Pancreas (tissue), 10 donors: ENCODE measurements at regions not wholly inside any gene's neighbourhood (a gene's known extent, or its start where the extent isn't known, plus 50 kb on each side); places are given as distances from the start of the nearest gene placed in this dataset.
"Not testable (repeated sequence)": the region's sequence is repeated elsewhere in the genome, so short reads cannot be mapped to it uniquely, and the experiment has no call there.

Experiments used
- ATAC-seq, 4 donors: fragments of 200-7000 bp; cut with Tn5 transposase; one replicate each; pipeline versions ENCODE4 v1.8.0 to v1.9.1; 2020; ENCODE audit warnings: mild to moderate bottlenecking in 4 of 4, moderate library complexity in 4 of 4
- DNase-seq, 6 donors: peaks; one replicate each; pipeline ENCODE4 v3.0.0-alpha.2; 2020
- FAIRE-seq: peaks from 2 replicates; lab custom pipeline; 2012; peaks lifted over from hg19 to GRCh38; lab: Jason Lieb, UNC
- H3K27ac ChIP-seq, 4 donors: fragments of 200-600 bp; sonication (generic); 1 replicate in 3 of 4; 2 replicates in 1 of 4; pipeline versions ENCODE4 v1.5.0 to v1.8.0; 2020
- H3K27me3 ChIP-seq, 4 donors: fragments of 200-600 bp; one replicate each; pipeline ENCODE4 v1.8.0; 2021
- H3K36me3 ChIP-seq, 3 donors: fragments of 200-600 bp; sonication (generic) in 1 of 3; one replicate each; pipeline versions ENCODE4 v1.5.0 to v1.8.0; 2020 to 2021
- H3K4me1 ChIP-seq, 3 donors: fragments of 200-600 bp; one replicate each; pipeline ENCODE4 v1.8.0; 2021
- H3K4me3 ChIP-seq, 4 donors: fragments of 200-600 bp; sonication (generic) in 2 of 4; one replicate each; pipeline versions ENCODE4 v1.5.0 to v1.8.0; 2020 to 2021
- H3K9me3 ChIP-seq, 4 donors: fragments of 200-600 bp; one replicate each; pipeline ENCODE4 v1.8.0; 2021
- WGBS, 2 donors: extraction: QIAGEN DNeasy Blood & Tissue Kit; methylation state at CpG; one replicate each; pipeline ENCODE4 v1.1.7; 2013; 5-methylcytosine and 5-hydroxymethylcytosine counted together
- intact Hi-C, 3 donors: fragments of 100-400 bp; cut with DNase I; formaldehyde crosslinking; loops; one replicate each; pipeline versions ENCODE4 v1.11.1 to v1.14.2; 2022
- TF ChIP-seq, protein P1 (sequence below), 4 donors: fragments of 200-600 bp; sonication (generic) in 3 of 4; IDR thresholded peaks; one replicate each; pipeline versions ENCODE4 v1.5.0 to v1.8.0; 2021; ENCODE audit warnings: antibody characterized with exemption in 4 of 4
- donor health status: healthy with polysubstance abuse.
- donor health status: DM: no; HTN: no; CAD: no; lungs with moderate emphysema.
- donor health status: DM: no; HTN: no; CAD: no.
- donor health status: control.
- donor health status: control.
- donor health status: Bipolar disorder and iron deficiency.
- donor health status: DM: yes; HTN: yes; CAD: no.
- donor health status: DM: no; HTN: no; CAD: no.
- donor health status: DM: no; HTN: no; CAD: no.
- donor health status: DM: yes; HTN: yes; CAD: no.

DNA sequence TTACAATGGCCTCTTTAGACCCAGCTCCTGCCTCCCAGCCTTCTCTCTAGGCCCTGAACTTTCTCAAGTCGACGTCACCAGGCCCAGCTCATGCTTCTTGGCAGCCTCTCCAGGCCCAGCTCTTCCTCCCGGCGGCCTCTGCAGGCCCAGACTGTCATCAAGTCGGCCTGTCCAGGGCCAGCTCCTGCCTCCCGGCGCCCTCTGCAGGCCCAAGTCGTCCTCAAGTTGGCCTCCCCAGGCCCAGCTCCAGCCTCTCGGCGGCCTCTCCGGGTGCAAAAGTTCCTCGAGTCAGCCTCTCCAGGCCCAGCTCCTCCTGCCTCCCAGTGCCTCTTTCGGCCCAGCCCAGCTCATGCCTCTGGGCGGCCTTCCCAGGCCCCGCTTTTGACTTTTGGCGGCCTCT, 158.1 kb upstream of the CDK13 start:
- 90 to 93% methylated on average over 10 to 16 of the region's 16 CpGs for WGBS, 2 donors
- intact Hi-C loops, ATAC-seq, H3K27me3 ChIP-seq, H3K4me1 ChIP-seq, H3K9me3 ChIP-seq, H3K27ac ChIP-seq, FAIRE-seq, H3K36me3 ChIP-seq, DNase-seq, H3K4me3 ChIP-seq: not testable (repeated sequence)

DNA sequence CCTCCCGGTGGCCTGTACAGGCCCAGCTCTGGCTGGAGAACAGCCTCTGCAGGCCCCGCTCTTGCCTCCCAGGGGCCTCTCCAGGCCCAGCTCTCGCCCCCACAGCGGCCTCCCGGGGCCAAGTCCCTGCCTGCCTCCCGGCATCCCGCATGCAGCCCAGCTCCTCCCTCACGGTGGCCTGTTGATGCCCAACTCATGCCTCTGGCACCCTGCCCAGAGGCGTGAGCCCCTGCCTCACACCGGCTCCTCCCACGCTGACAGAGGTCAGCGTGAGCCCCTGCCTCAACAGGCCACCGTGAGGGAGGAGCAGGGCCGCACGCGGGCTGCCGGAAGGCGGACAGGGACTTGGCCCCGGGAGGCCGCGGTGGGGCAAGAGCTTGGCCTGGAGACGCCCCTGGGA, 157.0 kb upstream of the CDK13 start:
- WGBS, 2 donors, result 96 to 97% methylated on average over 18 to 22 of the region's 22 CpGs
- H3K36me3 ChIP-seq, H3K4me3 ChIP-seq, ATAC-seq, FAIRE-seq, H3K27ac ChIP-seq, H3K4me1 ChIP-seq, H3K9me3 ChIP-seq, intact Hi-C loops, H3K27me3 ChIP-seq: not testable (repeated sequence)
- peak in 1 of 6 donors; percentile 63 for DNase-seq

DNA sequence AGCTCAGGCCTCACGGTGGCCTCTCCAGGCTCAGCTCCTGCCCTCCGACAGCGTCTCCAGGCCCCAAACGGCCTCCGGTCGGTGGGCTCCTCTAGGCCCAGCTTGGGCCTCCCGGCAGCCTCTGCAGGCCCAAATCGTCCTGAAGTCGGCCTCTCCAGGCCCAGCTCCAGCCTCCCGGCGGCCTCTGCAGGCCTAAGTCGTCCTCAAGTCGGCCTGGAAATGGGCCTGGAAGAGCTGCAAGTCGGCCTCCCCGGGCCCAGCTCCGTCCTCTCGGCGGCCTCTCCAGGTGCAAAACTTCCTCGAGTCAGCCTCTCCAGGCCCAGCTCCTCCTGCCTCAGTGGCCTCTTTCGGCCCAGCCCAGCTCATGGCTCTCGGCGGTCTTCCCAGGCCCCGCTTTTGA, 156.2 kb upstream of the CDK13 start:
- WGBS, 2 donors, result 92 to 97% methylated on average over 15 to 23 of the region's 23 CpGs

DNA sequence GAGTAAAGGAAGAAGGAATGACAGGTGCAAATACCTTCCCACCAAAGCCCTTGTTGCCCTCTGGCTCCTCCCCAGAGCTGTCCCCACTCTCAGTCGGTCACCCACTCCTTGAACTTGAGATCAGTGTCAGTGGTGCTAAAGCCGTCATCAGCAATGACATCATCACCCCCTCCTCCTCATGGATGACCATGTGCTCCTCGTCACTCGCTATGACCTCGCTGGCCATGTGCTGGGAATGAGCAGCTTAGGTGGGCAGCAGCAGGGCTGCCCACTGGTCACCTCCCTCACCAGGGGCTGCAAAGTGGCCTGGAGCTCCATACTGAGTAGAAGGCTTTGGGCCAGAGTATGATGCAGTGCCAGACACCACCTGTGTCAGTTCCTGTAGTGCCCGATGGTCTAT, 153.1 kb upstream of the CDK13 start:
- H3K27ac ChIP-seq, FAIRE-seq, DNase-seq, H3K27me3 ChIP-seq, H3K4me3 ChIP-seq, H3K36me3 ChIP-seq, ATAC-seq, H3K9me3 ChIP-seq, H3K4me1 ChIP-seq, intact Hi-C loops: not testable (repeated sequence)
- 68 to 76% methylated on average over 4 to 5 of the region's 6 CpGs for WGBS, 2 donors

More for the DNA sequence above, 156.2 kb upstream of the CDK13 start:
- DNase-seq, H3K4me1 ChIP-seq, H3K4me3 ChIP-seq, H3K9me3 ChIP-seq, H3K27ac ChIP-seq, ATAC-seq, FAIRE-seq, H3K27me3 ChIP-seq, H3K36me3 ChIP-seq, intact Hi-C loops: not testable (repeated sequence)

DNA sequence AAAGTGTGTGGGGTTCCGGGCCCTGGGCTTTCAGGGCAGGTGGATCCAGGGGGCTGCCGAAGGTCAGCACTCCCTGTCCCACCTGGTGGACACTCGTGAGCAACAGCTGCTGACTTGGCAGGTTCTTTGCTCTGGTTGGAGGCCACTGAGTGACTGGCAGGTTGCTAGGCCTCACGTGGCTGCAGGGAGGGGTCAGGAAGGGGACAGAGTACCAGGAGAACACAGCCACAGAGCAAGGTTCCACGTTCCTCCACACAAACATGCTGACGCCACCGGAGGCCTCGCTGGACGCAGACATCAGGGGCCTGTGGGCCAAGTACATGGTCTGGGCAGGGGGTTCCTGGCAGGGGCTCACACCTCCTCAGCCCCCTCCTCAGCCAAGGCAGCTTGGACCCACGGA, 152.0 kb upstream of the CDK13 start:
- intact Hi-C loops, H3K27me3 ChIP-seq, H3K9me3 ChIP-seq, DNase-seq, H3K4me3 ChIP-seq, H3K27ac ChIP-seq, H3K36me3 ChIP-seq, H3K4me1 ChIP-seq, ATAC-seq, FAIRE-seq: not testable (repeated sequence)
- WGBS, 2 donors, result 75 to 77% methylated on average over 6 to 10 of the region's 10 CpGs

DNA sequence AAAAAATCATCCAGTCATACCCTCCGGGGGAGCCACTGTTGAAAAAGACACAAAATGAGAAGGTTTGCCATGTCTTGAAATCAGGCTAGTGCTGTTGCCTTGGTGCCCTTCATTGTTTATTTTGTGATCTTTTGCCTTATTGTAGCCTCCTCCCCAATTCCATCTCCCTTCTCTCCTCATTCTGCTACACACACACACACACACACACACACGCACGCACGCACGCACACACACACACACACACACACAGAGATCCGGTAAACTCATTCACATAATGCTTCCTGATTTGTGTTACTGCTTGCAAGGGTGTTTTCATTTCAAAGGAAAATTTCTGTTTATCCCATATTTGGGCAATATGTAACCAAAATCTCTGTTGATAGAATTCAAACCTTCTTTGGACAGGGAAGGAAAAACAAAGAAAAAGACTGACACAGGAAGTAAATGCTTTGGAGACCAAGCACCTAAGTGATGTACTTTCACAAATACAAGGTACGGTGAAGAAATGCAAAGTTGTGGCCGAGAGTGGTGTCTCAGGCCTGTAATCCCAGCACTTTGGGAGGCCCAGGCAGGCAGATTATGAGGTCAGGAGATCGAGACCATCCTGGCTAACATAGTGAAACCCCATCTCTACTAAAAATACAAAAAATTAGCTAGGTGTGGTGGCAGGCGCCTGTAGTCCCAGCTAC, 141.1 kb upstream of the CDK13 start:
- TF ChIP-seq, protein P1, sequence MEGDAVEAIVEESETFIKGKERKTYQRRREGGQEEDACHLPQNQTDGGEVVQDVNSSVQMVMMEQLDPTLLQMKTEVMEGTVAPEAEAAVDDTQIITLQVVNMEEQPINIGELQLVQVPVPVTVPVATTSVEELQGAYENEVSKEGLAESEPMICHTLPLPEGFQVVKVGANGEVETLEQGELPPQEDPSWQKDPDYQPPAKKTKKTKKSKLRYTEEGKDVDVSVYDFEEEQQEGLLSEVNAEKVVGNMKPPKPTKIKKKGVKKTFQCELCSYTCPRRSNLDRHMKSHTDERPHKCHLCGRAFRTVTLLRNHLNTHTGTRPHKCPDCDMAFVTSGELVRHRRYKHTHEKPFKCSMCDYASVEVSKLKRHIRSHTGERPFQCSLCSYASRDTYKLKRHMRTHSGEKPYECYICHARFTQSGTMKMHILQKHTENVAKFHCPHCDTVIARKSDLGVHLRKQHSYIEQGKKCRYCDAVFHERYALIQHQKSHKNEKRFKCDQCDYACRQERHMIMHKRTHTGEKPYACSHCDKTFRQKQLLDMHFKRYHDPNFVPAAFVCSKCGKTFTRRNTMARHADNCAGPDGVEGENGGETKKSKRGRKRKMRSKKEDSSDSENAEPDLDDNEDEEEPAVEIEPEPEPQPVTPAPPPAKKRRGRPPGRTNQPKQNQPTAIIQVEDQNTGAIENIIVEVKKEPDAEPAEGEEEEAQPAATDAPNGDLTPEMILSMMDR (IDR thresholded peaks at IDR 0.05), result no peak
- no peak for ATAC-seq
- H3K36me3 ChIP-seq, result no peaks in the 10 kb centered on the region
- H3K9me3 ChIP-seq, result no peaks in the 10 kb centered on the region
- H3K27ac ChIP-seq, result no peak overlapping the region
- no peak for FAIRE-seq
- no peak overlapping the region for H3K4me3 ChIP-seq
- whole genome bisulfite sequencing, 2 donors, result 50 to 60% methylated on average over 10 of the region's 10 CpGs
- H3K27me3 ChIP-seq, result peaks cover 0 to 2% (median 0%) of the 10 kb centered on the region in 4 donors
- no peak for DNase-seq
- intact Hi-C loops, result no loop called here
- no peaks in the 10 kb centered on the region for H3K4me1 ChIP-seq

DNA sequence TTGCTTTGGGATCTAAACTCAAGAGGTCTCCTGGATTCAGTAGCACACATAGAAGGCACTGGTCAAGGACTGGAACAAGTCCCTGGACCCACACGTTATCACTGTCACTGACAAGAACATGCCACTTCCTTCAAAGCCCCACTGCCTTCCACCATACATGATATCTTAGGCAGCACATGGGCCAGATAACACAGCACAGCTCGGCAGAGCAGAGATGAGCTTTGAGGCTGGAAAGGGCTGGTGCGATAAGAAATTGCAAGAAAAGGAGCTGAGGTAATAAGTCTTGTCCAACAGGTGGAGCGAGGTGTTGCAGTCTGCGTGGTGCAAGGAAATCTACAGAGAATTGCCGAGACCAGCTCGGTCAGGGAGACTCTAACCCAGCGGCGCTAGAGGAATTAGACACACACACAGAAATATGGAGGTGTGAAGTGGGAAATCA, 139.8 kb upstream of the CDK13 start:
- Histone ChIP-seq H3K4me3 (no peak overlapping the region), H3K9me3 (no peaks in the 10 kb centered on the region), H3K36me3 (no peaks in the 10 kb centered on the region), H3K27ac (no peak overlapping the region), H3K4me1 (no peaks in the 10 kb centered on the region), H3K27me3 (peaks cover 0 to 4% (median 0%) of the 10 kb centered on the region in 4 donors)
- FAIRE-seq (no peak), ATAC-seq (no peak), DNase-seq (no peak)
- TF ChIP-seq, protein P1 (IDR thresholded peaks at IDR 0.05), result no peak
- intact Hi-C loops, result no loop called here
- 61 to 66% methylated on average over 9 of the region's 9 CpGs for WGBS, 2 donors
